GM19372 (cell line): ENCODE measurements at regions not wholly inside any gene's neighbourhood (a gene's known extent, or its start where the extent isn't known, plus 50 kb on each side); places are given as distances from the start of the nearest gene placed in this dataset.
"Not testable (repeated sequence)": the region's sequence is repeated elsewhere in the genome, so short reads cannot be mapped to it uniquely, and the experiment has no call there.

Experiments
- ATAC-seq: cut with Tn5 transposase; IDR thresholded peaks from one replicate; pipeline ENCODE4 v1.9.1; 2021; ENCODE audit warnings: mild to moderate bottlenecking, low read depth, moderate library complexity; ENCODE audit not compliant: unreplicated experiment

DNA sequence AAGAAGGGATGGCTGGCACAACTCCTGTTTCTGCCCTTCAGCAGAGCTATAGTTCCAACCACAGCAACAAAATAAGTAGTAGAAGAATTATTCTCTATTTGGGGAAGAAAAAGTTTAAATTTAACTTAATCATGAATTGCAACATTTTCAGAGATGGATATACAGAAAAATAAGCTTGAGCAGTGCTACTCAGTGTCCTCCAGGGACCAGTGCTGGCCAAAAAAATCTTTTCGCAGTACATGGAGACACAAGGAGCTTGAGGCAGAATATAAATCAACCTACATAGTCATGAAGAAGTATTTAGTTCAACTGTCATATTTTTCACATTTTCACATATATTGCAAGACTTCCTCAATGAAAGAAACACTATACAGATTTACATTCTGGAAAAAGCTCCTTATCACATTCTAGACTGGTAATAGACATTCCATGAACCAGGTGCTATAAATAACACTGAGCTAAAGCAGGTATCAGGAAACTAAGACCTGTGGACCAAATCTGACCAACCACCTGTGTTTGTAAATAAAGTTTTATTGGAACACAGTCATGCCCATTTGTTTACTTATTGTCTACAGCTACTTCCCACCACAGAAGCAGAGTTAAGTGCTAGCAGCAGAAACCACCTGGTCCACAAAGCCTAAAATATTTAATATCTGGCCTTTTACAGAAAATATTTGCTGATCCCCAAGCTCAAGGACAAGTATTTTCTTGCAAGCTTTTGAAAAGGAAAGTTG lies 101.9 kb downstream of the RGS21 start:
- ATAC-seq: no peak

DNA sequence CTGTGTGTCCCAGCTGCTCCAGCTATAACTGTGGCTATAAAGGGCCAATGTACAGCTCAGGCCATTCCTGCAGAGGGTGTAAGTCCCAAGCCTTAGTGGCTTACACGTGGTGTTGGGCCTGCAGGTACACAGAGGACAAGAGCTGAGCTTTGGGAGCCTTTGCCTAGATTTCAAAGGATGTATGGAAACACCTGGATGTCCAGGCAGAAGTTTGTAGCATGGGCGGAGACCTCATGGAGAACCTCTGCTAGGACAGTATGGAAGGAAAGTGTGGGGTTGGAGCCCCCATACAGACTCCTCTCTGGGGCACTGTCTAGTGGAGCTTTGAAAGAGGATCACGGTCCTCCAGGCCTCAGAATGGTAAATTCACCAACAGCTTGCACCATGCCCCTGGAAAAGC lies 113.9 kb downstream of the RGS21 start:
- no peak for ATAC-seq

DNA sequence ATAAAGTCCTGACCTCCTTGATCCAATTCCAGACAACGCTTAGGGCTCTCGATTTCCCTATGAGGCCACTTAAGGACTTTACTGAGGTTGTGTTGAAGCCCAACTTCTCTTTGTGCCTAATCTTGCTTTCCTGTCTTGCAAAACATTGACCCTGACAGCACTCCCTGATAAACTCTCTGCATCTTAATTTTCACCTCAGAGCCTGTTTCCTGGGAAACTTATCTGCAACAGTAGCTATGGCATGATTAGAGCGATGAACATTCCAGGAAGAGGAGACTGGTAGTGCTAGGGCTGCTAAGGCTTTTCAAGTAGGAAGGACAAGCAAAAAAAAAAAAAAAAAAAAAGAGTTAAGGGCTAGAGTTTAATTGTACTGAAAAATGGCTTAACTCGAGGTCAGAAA lies 118.9 kb downstream of the RGS21 start:
- ATAC-seq: no peak

GRCh38 chr1:192436441-192437078 lies 119.8 kb downstream of the RGS21 start:
- no peak for ATAC-seq

GRCh38 chr1:192438737-192439136 lies 121.9 kb downstream of the RGS21 start:
- no peak for ATAC-seq

DNA sequence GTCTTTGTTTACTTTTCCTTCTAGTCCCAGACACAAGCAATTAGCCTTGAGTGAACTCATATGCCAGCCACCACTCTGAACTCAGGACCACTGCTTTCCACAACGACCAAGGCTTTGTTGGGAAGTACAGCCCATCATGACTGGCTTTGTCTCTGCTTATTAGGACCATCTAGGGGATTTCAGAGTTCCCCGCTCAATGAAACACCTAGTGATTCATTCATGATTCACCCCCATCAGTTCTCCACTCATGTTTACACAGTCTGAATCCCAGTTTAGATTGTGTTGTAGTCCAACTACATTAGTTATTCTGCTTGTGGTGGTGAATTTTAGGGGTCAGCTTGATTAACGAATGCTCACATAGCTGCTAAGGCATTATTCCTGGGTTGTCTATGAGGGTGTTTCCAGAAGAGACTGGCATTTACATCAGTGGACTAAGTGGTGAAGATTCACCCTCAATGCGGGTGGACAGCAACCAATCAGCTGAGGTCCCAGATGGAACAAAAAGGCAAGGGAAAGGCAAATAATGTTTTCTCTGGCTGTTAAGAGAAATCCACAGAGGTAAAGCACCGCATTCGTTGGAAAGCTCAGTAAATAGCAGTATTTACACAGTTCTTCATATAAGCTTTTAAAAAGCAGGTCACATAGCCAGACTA lies 122.7 kb downstream of the RGS21 start:
- ATAC-seq: no peak

- no peak for ATAC-seq
These were observed 124.7 kb downstream of the RGS21 start for GRCh38 chr1:192441492-192441891.

- ATAC-seq: no peak
These were observed 125.9 kb downstream of the RGS21 start for GRCh38 chr1:192442736-192443135.

GRCh38 chr1:192443616-192444015 lies 126.8 kb downstream of the RGS21 start:
- no peak for ATAC-seq

DNA sequence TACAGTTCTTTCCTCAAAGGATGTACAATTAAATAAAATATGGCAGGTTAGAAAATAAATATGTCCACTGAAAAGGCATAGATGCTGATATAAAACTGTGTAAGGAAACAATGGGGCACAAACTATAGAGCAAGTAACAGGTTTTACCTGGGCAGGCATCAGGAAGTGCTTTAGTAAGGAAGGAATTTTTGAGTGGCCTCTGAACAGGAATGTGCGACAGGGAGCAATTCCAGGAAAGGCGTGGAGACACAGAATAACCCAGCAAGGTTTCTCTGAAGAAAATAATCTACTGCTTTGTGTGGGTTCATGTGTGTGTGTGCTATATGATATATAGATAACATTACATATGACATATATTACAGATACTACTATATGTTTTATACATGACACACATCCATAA lies 128.4 kb downstream of the RGS21 start:
- no peak for ATAC-seq

GRCh38 chr1:192445839-192446489 lies 129.2 kb downstream of the RGS21 start:
- no peak for ATAC-seq

DNA sequence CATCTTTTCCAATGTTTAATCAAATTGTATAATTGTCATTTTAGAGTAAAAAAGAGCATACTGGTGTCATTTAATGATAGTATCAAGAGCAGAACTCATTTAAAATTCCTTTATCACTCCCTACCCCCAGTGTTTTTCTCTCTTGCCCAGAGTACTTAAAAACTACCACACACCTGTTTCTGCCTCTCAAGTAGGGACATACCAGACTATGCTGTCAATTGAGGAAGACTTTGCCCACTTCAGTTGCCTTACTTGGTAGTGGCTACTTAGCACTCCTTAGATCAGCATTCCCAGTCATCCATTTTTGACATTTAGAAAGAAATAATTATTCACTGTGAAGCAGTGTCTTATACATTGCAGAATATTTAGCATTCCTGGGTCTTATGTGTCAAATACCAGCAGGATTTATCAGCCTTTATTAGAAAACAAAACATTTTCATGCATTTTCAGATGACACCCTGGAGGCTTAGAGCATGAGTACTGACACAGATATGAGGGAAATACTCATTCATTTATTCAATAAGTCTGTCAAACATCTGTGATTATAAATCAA lies 127.5 kb upstream of the RGS1 start:
- ATAC-seq: no peak

DNA sequence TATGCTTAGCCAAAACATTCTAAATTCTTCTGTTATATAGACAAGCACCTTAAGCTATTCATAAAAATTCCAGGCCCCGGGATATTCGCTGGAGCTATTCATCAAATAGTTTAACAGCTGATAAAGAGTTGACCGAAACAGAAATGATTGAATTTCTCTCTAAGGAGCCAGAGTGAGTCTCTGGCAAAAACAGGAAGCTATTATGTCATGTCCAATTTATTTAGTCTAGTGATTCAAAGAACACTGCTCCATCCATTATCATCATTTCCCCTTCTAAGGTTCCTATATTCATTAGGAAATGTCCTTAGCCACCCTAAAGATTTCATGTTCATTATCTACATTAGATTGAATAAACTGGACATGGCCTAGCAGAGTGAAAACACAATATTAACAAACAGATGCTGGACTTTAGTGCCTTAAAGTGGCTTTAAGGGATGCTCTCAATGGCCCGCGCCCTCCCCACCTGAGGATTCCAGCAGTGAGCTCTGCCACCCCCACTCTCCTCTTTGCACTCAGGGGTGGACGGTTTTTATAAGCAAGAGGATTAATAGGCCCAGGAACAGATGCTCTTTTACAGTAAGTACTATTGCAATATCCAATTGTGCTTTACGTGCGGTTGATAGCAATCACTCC lies 122.1 kb upstream of the RGS1 start:
- ATAC-seq: no peak

DNA sequence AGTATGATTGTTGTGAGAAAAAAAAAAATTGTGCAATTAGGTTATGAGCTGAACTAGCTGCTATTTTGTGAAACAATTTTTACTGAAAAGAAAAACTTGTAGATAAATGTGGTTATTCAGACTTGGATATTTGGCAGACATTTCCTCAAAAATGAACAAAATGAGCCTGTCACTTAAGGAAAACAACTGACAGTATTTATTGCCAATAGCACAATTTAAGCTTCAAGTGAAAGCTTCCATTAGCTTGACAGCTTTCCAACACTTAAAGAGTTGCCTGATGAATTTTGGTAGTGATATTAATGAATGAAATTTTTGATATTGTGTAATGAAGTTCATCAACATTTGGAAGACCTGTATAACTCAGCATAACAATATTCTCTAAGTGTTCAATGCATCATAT lies 116.1 kb upstream of the RGS1 start:
- ATAC-seq: no peak

- no peak for ATAC-seq
These were observed 113.9 kb upstream of the RGS1 start for GRCh38 chr1:192461684-192462083.

- ATAC-seq: no peak
These were observed 113.0 kb upstream of the RGS1 start for GRCh38 chr1:192462616-192463015.

- ATAC-seq: no peak
These were observed 111.9 kb upstream of the RGS1 start for GRCh38 chr1:192463661-192464060.

DNA sequence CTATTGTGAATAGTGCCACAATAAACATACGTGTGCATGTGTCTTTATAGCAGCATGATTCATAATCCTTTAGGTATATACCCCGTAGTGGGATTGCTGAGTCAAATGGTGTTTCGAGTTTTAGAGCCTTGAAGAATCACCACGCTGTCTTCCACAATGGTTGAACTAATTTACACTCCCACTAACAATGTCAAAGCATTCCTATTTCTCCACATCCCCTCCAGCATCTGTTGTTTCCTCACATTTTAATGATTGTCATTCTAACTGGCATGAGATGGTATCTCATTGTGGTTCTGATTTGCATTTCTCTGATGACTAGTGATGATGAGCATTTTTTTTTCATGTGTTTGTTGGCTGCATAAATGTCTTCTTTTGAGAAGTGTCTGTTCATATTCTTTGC lies 110.4 kb upstream of the RGS1 start:
- ATAC-seq: not testable (repeated sequence)

DNA sequence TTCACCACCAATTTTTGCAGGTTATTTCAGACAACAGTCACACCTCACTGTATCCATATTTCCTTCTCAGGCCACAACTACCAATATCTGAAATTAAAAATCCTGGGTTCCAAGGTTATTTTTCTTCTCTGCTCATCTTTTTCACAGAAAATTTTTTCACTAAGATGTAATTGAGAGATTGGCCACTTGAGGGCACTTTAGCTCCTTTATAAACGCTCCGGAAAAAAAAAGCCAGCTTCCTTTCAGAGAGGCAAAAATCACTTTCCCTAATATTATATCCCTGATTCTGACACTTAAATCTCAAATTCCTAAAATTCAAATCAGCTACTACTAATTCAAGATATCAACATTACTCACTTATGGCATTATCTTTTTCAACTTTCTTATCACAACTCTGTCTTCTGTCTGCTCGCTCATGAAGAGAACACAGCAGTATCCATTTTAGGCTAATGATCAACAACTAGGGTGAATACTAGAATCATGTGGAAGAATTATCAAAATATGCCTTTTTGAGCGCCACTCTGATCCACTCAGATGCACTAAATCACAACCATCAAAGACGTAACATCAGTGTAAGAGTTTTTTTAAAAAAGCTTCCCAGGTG lies 101.4 kb upstream of the RGS1 start:
- no peak for ATAC-seq

DNA sequence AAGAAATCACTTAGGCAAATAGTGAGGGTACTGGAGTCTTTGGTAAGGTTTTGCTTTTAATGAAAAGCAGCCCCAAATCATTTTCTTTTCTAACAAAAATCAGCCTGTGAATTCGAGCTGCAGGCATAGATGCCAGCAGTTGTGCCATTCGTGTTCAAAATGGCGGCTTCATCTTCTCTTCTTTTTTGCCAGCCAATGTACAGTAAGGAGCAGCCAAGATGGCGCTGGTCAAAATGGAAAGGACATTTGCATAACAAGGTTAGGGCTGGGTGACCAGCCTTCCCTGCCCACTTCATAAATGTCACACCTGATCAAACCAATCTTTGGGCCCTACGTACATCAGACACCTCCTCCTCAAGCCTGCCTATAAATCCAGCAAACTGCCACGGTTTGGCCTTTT lies 100.2 kb upstream of the RGS1 start:
- no peak for ATAC-seq
